ENCODE measurements at regions not wholly inside any gene's neighbourhood (a gene's known extent, or its start where the extent isn't known, plus 50 kb on each side); places are given as distances from the start of the nearest gene placed in this dataset.

- Histone ChIP-seq H3K9ac (ENCODE audit: low read depth in 1 of 2, low read length in 2 of 2) (no peak overlapping the region), H3K27me3 (ENCODE audit: control insufficient read depth in 1 of 2, insufficient read depth in 2 of 2, low read length in 2 of 2) (no peaks in the 10 kb centered on the region), H3K4me1 (ENCODE audit: control insufficient read depth in 1 of 2, insufficient read depth in 2 of 2, low read length in 2 of 2) (no peaks in the 10 kb centered on the region), H3K36me3 (ENCODE audit: control insufficient read depth in 1 of 2, insufficient read depth in 2 of 2, low read length in 2 of 2) (no peaks in the 10 kb centered on the region), H3K9me3 (ENCODE audit: control insufficient read depth in 1 of 2, low read length in 2 of 2) (no peaks in the 10 kb centered on the region), H3K27ac (ENCODE audit: low read depth, low read length) (no peak overlapping the region), H3K4me3 (ENCODE audit: low read depth in 1 of 2, low read length in 2 of 2) (no peak overlapping the region)
These were observed 542.2 kb upstream of the TBL1XR1 start for GRCh38 chr3:177739461-177739860.

- H3K27ac ChIP-seq (ENCODE audit: low read depth, low read length): no peak overlapping the region
- H3K4me3 ChIP-seq (ENCODE audit: low read depth in 1 of 2, low read length in 2 of 2): no peak overlapping the region
- no peaks in the 10 kb centered on the region for H3K36me3 ChIP-seq (ENCODE audit: control insufficient read depth in 1 of 2, insufficient read depth in 2 of 2, low read length in 2 of 2)
- no peaks in the 10 kb centered on the region for H3K9me3 ChIP-seq (ENCODE audit: control insufficient read depth in 1 of 2, low read length in 2 of 2)
- no peaks in the 10 kb centered on the region for H3K4me1 ChIP-seq (ENCODE audit: control insufficient read depth in 1 of 2, insufficient read depth in 2 of 2, low read length in 2 of 2)
- H3K27me3 ChIP-seq (ENCODE audit: control insufficient read depth in 1 of 2, insufficient read depth in 2 of 2, low read length in 2 of 2): no peaks in the 10 kb centered on the region
- H3K9ac ChIP-seq (ENCODE audit: low read depth in 1 of 2, low read length in 2 of 2): no peak overlapping the region
These were observed 543.0 kb upstream of the TBL1XR1 start for GRCh38 chr3:177740254-177740653.

GRCh38 chr3:177742273-177742672 lies 545.0 kb upstream of the TBL1XR1 start:
- H3K4me1 ChIP-seq (ENCODE audit: control insufficient read depth in 1 of 2, insufficient read depth in 2 of 2, low read length in 2 of 2): no peaks in the 10 kb centered on the region
- H3K36me3 ChIP-seq (ENCODE audit: control insufficient read depth in 1 of 2, insufficient read depth in 2 of 2, low read length in 2 of 2): no peaks in the 10 kb centered on the region
- no peak overlapping the region for H3K27ac ChIP-seq (ENCODE audit: low read depth, low read length)
- H3K9me3 ChIP-seq (ENCODE audit: control insufficient read depth in 1 of 2, low read length in 2 of 2): no peaks in the 10 kb centered on the region
- H3K4me3 ChIP-seq (ENCODE audit: low read depth in 1 of 2, low read length in 2 of 2): no peak overlapping the region
- H3K9ac ChIP-seq (ENCODE audit: low read depth in 1 of 2, low read length in 2 of 2): no peak overlapping the region
- H3K27me3 ChIP-seq (ENCODE audit: control insufficient read depth in 1 of 2, insufficient read depth in 2 of 2, low read length in 2 of 2): no peaks in the 10 kb centered on the region

GRCh38 chr3:177743173-177743890 lies 546.0 kb upstream of the TBL1XR1 start:
- Histone ChIP-seq H3K9me3 (ENCODE audit: control insufficient read depth in 1 of 2, low read length in 2 of 2) (no peaks in the 10 kb centered on the region), H3K27ac (ENCODE audit: low read depth, low read length) (no peak overlapping the region), H3K4me1 (ENCODE audit: control insufficient read depth in 1 of 2, insufficient read depth in 2 of 2, low read length in 2 of 2) (no peaks in the 10 kb centered on the region), H3K4me3 (ENCODE audit: low read depth in 1 of 2, low read length in 2 of 2) (no peak overlapping the region), H3K27me3 (ENCODE audit: control insufficient read depth in 1 of 2, insufficient read depth in 2 of 2, low read length in 2 of 2) (no peaks in the 10 kb centered on the region), H3K9ac (ENCODE audit: low read depth in 1 of 2, low read length in 2 of 2) (no peak overlapping the region), H3K36me3 (ENCODE audit: control insufficient read depth in 1 of 2, insufficient read depth in 2 of 2, low read length in 2 of 2) (no peaks in the 10 kb centered on the region)

GRCh38 chr3:177744873-177745606 lies 547.8 kb upstream of the TBL1XR1 start:
- no peak overlapping the region for H3K4me3 ChIP-seq (ENCODE audit: low read depth in 1 of 2, low read length in 2 of 2)
- H3K4me1 ChIP-seq (ENCODE audit: control insufficient read depth in 1 of 2, insufficient read depth in 2 of 2, low read length in 2 of 2): no peaks in the 10 kb centered on the region
- H3K27me3 ChIP-seq (ENCODE audit: control insufficient read depth in 1 of 2, insufficient read depth in 2 of 2, low read length in 2 of 2): no peaks in the 10 kb centered on the region
- H3K27ac ChIP-seq (ENCODE audit: low read depth, low read length): no peak overlapping the region
- no peaks in the 10 kb centered on the region for H3K36me3 ChIP-seq (ENCODE audit: control insufficient read depth in 1 of 2, insufficient read depth in 2 of 2, low read length in 2 of 2)
- no peak overlapping the region for H3K9ac ChIP-seq (ENCODE audit: low read depth in 1 of 2, low read length in 2 of 2)
- H3K9me3 ChIP-seq (ENCODE audit: control insufficient read depth in 1 of 2, low read length in 2 of 2): no peaks in the 10 kb centered on the region

- no peaks in the 10 kb centered on the region for H3K36me3 ChIP-seq (ENCODE audit: control insufficient read depth in 1 of 2, insufficient read depth in 2 of 2, low read length in 2 of 2)
- H3K9me3 ChIP-seq (ENCODE audit: control insufficient read depth in 1 of 2, low read length in 2 of 2): no peaks in the 10 kb centered on the region
- H3K27ac ChIP-seq (ENCODE audit: low read depth, low read length): no peak overlapping the region
- H3K9ac ChIP-seq (ENCODE audit: low read depth in 1 of 2, low read length in 2 of 2): no peak overlapping the region
- H3K4me3 ChIP-seq (ENCODE audit: low read depth in 1 of 2, low read length in 2 of 2): no peak overlapping the region
- H3K27me3 ChIP-seq (ENCODE audit: control insufficient read depth in 1 of 2, insufficient read depth in 2 of 2, low read length in 2 of 2): no peaks in the 10 kb centered on the region
- no peaks in the 10 kb centered on the region for H3K4me1 ChIP-seq (ENCODE audit: control insufficient read depth in 1 of 2, insufficient read depth in 2 of 2, low read length in 2 of 2)
These were observed 548.3 kb upstream of the TBL1XR1 start for GRCh38 chr3:177745607-177746005.

GRCh38 chr3:177746337-177746933 lies 549.2 kb upstream of the TBL1XR1 start:
- no peak overlapping the region for H3K9ac ChIP-seq (ENCODE audit: low read depth in 1 of 2, low read length in 2 of 2)
- no peak overlapping the region for H3K27ac ChIP-seq (ENCODE audit: low read depth, low read length)
- H3K9me3 ChIP-seq (ENCODE audit: control insufficient read depth in 1 of 2, low read length in 2 of 2): no peaks in the 10 kb centered on the region
- no peaks in the 10 kb centered on the region for H3K4me1 ChIP-seq (ENCODE audit: control insufficient read depth in 1 of 2, insufficient read depth in 2 of 2, low read length in 2 of 2)
- no peaks in the 10 kb centered on the region for H3K36me3 ChIP-seq (ENCODE audit: control insufficient read depth in 1 of 2, insufficient read depth in 2 of 2, low read length in 2 of 2)
- H3K4me3 ChIP-seq (ENCODE audit: low read depth in 1 of 2, low read length in 2 of 2): no peak overlapping the region
- no peaks in the 10 kb centered on the region for H3K27me3 ChIP-seq (ENCODE audit: control insufficient read depth in 1 of 2, insufficient read depth in 2 of 2, low read length in 2 of 2)

- no peak overlapping the region for H3K9ac ChIP-seq (ENCODE audit: low read depth in 1 of 2, low read length in 2 of 2)
- no peaks in the 10 kb centered on the region for H3K27me3 ChIP-seq (ENCODE audit: control insufficient read depth in 1 of 2, insufficient read depth in 2 of 2, low read length in 2 of 2)
- H3K36me3 ChIP-seq (ENCODE audit: control insufficient read depth in 1 of 2, insufficient read depth in 2 of 2, low read length in 2 of 2): no peaks in the 10 kb centered on the region
- H3K27ac ChIP-seq (ENCODE audit: low read depth, low read length): no peak overlapping the region
- no peaks in the 10 kb centered on the region for H3K9me3 ChIP-seq (ENCODE audit: control insufficient read depth in 1 of 2, low read length in 2 of 2)
- no peak overlapping the region for H3K4me3 ChIP-seq (ENCODE audit: low read depth in 1 of 2, low read length in 2 of 2)
- H3K4me1 ChIP-seq (ENCODE audit: control insufficient read depth in 1 of 2, insufficient read depth in 2 of 2, low read length in 2 of 2): no peaks in the 10 kb centered on the region
These were observed 552.6 kb upstream of the TBL1XR1 start for GRCh38 chr3:177749836-177750235.

- no peak overlapping the region for H3K27ac ChIP-seq (ENCODE audit: low read depth, low read length)
- H3K4me3 ChIP-seq (ENCODE audit: low read depth in 1 of 2, low read length in 2 of 2): no peak overlapping the region
- H3K9ac ChIP-seq (ENCODE audit: low read depth in 1 of 2, low read length in 2 of 2): no peak overlapping the region
- H3K36me3 ChIP-seq (ENCODE audit: control insufficient read depth in 1 of 2, insufficient read depth in 2 of 2, low read length in 2 of 2): no peaks in the 10 kb centered on the region
- H3K27me3 ChIP-seq (ENCODE audit: control insufficient read depth in 1 of 2, insufficient read depth in 2 of 2, low read length in 2 of 2): no peaks in the 10 kb centered on the region
- H3K9me3 ChIP-seq (ENCODE audit: control insufficient read depth in 1 of 2, low read length in 2 of 2): no peaks in the 10 kb centered on the region
- no peaks in the 10 kb centered on the region for H3K4me1 ChIP-seq (ENCODE audit: control insufficient read depth in 1 of 2, insufficient read depth in 2 of 2, low read length in 2 of 2)
These were observed 553.2 kb upstream of the TBL1XR1 start for GRCh38 chr3:177750436-177750835.

GRCh38 chr3:177751770-177752169 lies 554.5 kb upstream of the TBL1XR1 start:
- H3K27ac ChIP-seq (ENCODE audit: low read depth, low read length): no peak overlapping the region
- no peaks in the 10 kb centered on the region for H3K4me1 ChIP-seq (ENCODE audit: control insufficient read depth in 1 of 2, insufficient read depth in 2 of 2, low read length in 2 of 2)
- no peak overlapping the region for H3K4me3 ChIP-seq (ENCODE audit: low read depth in 1 of 2, low read length in 2 of 2)
- no peaks in the 10 kb centered on the region for H3K9me3 ChIP-seq (ENCODE audit: control insufficient read depth in 1 of 2, low read length in 2 of 2)
- no peaks in the 10 kb centered on the region for H3K36me3 ChIP-seq (ENCODE audit: control insufficient read depth in 1 of 2, insufficient read depth in 2 of 2, low read length in 2 of 2)
- no peak overlapping the region for H3K9ac ChIP-seq (ENCODE audit: low read depth in 1 of 2, low read length in 2 of 2)
- no peaks in the 10 kb centered on the region for H3K27me3 ChIP-seq (ENCODE audit: control insufficient read depth in 1 of 2, insufficient read depth in 2 of 2, low read length in 2 of 2)

Data from duodenal mucosa (tissue), 2 donors.